Choroid plexus epithelial cell (primary cell): ENCODE measurements at regions not wholly inside any gene's neighbourhood (a gene's known extent, or its start where the extent isn't known, plus 50 kb on each side); places are given as distances from the start of the nearest gene placed in this dataset.
"Not testable (repeated sequence)": the region's sequence is repeated elsewhere in the genome, so short reads cannot be mapped to it uniquely, and the experiment has no call there.

Experiments used
- DNase-seq: peaks from one replicate; pipeline ENCODE4 v3.0.0-alpha.2; 2010; ENCODE audit warnings: low read depth
- H3K4me3 ChIP-seq: 2 replicates; pipeline ENCODE4 v1.5.1; 2011; ENCODE audit warnings: low read depth, mild to moderate bottlenecking, control low read depth, low read length, moderate library complexity
- TF ChIP-seq, protein P1 (sequence below): conservative IDR thresholded peaks from 2 replicates; pipeline ENCODE4 v1.5.1; 2011; ENCODE audit warnings: low read depth, mild to moderate bottlenecking, control low read depth, inconsistent platforms, low read length, moderate library complexity

DNA sequence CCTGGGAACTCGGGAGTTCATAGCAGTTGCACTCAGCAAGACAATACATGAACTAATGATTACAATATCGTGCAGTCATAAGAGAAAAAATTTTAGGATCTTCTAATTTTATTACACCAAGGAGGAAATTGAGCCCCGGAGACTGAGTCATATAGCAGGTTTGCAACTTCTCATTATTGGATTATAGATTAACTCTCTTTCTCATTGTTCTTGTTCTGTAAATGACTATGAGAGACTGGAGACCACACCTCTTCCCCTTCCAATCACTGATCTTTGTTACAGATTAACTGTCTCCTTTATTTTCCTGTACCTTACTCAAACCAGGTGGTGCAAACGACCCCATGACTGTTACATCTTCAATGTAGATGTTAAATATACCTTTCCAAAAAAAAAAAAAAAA lies 435.8 kb upstream of the DDX18 start:
- H3K4me3 ChIP-seq, result no peak overlapping the region
- TF ChIP-seq, protein P1, sequence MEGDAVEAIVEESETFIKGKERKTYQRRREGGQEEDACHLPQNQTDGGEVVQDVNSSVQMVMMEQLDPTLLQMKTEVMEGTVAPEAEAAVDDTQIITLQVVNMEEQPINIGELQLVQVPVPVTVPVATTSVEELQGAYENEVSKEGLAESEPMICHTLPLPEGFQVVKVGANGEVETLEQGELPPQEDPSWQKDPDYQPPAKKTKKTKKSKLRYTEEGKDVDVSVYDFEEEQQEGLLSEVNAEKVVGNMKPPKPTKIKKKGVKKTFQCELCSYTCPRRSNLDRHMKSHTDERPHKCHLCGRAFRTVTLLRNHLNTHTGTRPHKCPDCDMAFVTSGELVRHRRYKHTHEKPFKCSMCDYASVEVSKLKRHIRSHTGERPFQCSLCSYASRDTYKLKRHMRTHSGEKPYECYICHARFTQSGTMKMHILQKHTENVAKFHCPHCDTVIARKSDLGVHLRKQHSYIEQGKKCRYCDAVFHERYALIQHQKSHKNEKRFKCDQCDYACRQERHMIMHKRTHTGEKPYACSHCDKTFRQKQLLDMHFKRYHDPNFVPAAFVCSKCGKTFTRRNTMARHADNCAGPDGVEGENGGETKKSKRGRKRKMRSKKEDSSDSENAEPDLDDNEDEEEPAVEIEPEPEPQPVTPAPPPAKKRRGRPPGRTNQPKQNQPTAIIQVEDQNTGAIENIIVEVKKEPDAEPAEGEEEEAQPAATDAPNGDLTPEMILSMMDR, result no peak
- no peak for DNase-seq

DNA sequence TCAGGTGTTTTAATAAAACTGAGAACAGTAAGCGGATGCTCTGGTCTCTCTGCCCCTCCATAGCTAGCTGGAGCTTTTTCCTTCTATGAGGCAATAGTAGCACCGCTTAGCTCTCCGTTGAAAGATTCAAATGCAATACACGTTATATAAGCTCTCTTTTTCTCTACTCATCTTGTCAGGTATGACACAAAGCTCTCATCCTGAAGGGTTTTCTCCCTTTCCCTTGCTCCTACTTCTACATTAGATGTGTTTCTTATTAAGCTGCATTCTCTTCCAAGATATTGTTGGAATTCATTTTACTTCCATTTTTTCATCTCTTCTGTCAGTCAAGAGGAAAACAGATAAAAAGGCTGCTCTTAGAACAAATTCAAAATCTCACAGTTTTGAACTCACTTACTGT lies 434.6 kb upstream of the DDX18 start:
- DNase-seq, result no peak
- TF ChIP-seq, protein P1, result no peak
- H3K4me3 ChIP-seq, result no peak overlapping the region

DNA sequence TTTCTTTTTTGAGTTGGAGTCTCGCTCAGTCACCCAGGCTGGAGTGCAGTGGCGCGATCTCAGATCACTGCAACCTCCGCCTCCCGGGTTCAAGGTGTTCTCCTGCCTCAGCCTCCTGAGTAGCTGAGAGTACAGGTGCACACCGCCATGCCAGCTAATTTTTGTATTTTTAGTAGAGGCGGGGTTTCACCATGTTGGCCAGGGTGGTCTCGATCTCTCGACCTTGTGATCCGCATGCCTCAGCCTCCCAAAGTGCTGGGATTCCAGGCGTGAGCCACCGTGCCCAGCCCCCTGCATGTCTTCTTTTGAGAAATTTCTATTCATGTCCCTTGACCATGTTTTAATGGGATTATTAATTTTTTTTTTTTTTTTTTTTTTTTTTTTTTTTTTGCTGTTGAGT lies 430.5 kb upstream of the DDX18 start:
- DNase-seq, H3K4me3 ChIP-seq: not testable (repeated sequence)

DNA sequence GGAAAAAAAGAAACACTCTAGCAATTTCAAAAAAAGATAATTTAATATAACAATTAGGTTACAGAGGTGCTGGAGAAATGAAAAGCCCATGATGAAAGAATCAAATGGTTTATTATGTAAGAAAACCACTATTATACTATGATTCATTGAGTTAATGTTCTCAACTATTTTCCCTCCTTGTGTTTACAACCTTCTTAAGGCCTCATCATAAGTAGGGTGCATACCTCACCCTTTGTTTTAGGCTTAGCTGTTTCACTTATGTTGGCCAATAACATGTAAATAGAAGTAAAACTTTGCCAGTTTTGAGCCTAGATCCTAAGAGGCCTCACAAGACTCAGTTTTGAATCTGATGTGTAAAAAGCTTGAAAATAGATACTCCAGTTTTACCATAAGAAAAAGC lies 418.3 kb upstream of the DDX18 start:
- TF ChIP-seq, protein P1, result no peak
- H3K4me3 ChIP-seq, result no peak overlapping the region
- DNase-seq, result no peak

DNA sequence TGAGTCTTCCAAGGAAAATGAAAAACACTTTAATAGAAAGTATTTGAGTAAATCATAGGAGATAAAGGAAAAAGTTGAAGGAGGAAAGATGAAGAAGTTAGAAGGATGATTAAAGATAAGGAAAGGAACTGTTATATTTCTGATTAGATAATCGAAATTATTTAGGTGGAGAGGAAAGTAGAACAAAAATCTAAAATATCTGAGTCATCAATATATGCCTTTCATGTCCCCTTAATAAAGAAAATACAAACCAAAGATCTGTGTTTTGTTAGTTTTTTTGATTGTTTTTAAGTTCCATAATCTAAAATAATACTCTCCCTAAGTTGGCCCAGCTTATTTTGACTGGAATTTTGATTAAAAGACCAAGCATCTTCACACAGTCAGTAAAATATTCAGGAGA lies 412.9 kb upstream of the DDX18 start:
- DNase-seq, result no peak
- TF ChIP-seq, protein P1, result no peak

DNA sequence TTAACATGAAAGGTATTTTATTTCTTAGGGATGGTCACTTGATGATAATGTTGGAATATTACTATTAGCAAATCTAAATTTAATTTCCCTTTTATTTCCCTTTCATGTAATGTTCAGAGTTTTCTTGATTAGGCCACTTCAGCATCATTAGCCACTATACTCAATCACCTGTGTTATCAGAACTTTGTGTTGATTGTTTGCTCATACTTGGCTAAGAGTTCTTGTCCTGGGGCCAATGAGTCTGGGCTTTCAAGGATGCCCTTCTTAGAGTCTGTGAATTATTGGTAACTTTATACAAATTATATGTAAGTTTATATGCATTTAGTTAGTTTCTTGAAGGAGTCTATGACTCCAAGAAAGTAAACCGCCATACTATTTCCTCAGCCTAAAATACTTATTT lies 408.0 kb upstream of the DDX18 start:
- TF ChIP-seq, protein P1, result no peak
- H3K4me3 ChIP-seq, result no peak overlapping the region
- no peak for DNase-seq

More for the DNA sequence above, 412.9 kb upstream of the DDX18 start:
- no peak overlapping the region for H3K4me3 ChIP-seq

DNA sequence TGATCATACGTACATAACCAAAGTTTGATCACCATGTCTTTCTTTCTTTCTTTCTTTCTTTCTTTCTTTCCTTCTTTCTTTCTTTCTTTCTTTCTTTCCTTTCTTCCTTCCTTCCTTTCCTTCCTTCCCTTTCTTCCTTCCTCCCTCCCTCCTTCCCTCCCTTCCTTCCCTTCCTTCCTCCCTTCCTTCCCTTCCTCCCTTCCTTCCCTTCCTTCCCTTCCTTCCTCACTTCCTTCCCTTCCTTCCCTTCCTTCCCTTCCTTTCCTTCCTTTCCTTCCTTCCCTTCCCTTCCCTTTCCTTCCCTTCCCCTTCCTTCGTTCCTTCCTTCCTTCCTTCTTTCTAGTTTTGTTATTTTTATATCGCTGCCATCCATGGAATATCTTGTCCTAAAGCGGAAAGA lies 406.7 kb upstream of the DDX18 start:
- DNase-seq, result no peak
- TF ChIP-seq, protein P1, result no peak
- H3K4me3 ChIP-seq, result no peak overlapping the region

DNA sequence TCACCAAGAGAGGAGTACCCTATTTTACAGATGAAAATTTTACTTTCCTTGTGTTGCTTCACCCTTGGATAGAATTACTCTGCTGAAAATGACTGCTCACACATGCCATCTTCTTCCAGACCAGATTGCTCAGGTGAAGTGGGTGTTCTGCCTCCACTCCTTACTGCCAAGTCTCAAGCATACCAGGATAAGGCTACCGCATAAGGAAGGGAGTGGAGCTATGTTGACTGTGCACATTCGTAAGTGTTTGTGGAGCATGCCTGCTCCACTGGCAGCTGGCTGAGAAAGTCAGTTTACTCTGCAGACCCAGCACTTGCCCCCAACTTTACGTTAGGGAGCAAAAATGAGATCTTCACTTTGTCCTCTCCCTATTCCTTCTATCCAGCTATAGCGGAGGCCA lies 405.0 kb upstream of the DDX18 start:
- no peak overlapping the region for H3K4me3 ChIP-seq
- TF ChIP-seq, protein P1, result no peak
- DNase-seq, result no peak
